Activated T-cell treated with anti-CD3 and anti-CD28 coated beads, Interleukin-2, amount 50 U/mL, for 1 hour (primary cell): ENCODE measurements at regions not wholly inside any gene's neighbourhood (a gene's known extent, or its start where the extent isn't known, plus 50 kb on each side); places are given as distances from the start of the nearest gene placed in this dataset.

ENCODE experiments used
- DNase-seq: peaks from one replicate; pipeline ENCODE4 v3.0.0-alpha.2; 2020

GRCh38 chr15:94607176-94607654 is 375.9 kb downstream of the MCTP2 start:
- DNase-seq = no peak

GRCh38 chr15:94610069-94610468 is 378.7 kb downstream of the MCTP2 start:
- DNase-seq = no peak

GRCh38 chr15:94610485-94610884 is 379.1 kb downstream of the MCTP2 start:
- no peak for DNase-seq

GRCh38 chr15:94611656-94612055 is 380.3 kb downstream of the MCTP2 start:
- DNase-seq = no peak

GRCh38 chr15:94615688-94616087 is 384.3 kb downstream of the MCTP2 start:
- DNase-seq = no peak

GRCh38 chr15:94620632-94621031 is 389.3 kb downstream of the MCTP2 start:
- DNase-seq = no peak

GRCh38 chr15:94621736-94622135 is 390.4 kb downstream of the MCTP2 start:
- no peak for DNase-seq

GRCh38 chr15:94626949-94627348 is 395.6 kb downstream of the MCTP2 start:
- DNase-seq = no peak

GRCh38 chr15:94631608-94632007 is 400.2 kb downstream of the MCTP2 start:
- no peak for DNase-seq

GRCh38 chr15:94638183-94638582 is 406.8 kb downstream of the MCTP2 start:
- no peak for DNase-seq

- DNase-seq = no peak
Observed at GRCh38 chr15:94639701-94640100, 408.3 kb downstream of the MCTP2 start.

GRCh38 chr15:94644433-94644832 is 413.1 kb downstream of the MCTP2 start:
- no peak for DNase-seq

- no peak for DNase-seq
Observed at GRCh38 chr15:94653071-94653470, 421.7 kb downstream of the MCTP2 start.

GRCh38 chr15:94655249-94655880 is 424.0 kb downstream of the MCTP2 start:
- DNase-seq = no peak

- no peak for DNase-seq
Observed at GRCh38 chr15:94665676-94666441, 434.5 kb downstream of the MCTP2 start.

GRCh38 chr15:94666553-94666952 is 435.2 kb downstream of the MCTP2 start:
- DNase-seq = no peak

- no peak for DNase-seq
Observed at GRCh38 chr15:94667109-94667508, 435.7 kb downstream of the MCTP2 start.

GRCh38 chr15:94670438-94671034 is 439.2 kb downstream of the MCTP2 start:
- DNase-seq = no peak

- DNase-seq = no peak
Observed at GRCh38 chr15:94671858-94672532, 440.6 kb downstream of the MCTP2 start.

- no peak for DNase-seq
Observed at GRCh38 chr15:94673801-94674200, 442.4 kb downstream of the MCTP2 start.

- no peak for DNase-seq
Observed at GRCh38 chr15:94674296-94674695, 442.9 kb downstream of the MCTP2 start.

- DNase-seq = no peak
Observed at GRCh38 chr15:94677202-94677790, 445.9 kb downstream of the MCTP2 start.

- no peak for DNase-seq
Observed at GRCh38 chr15:94682171-94682570, 450.8 kb downstream of the MCTP2 start.
